Activated T-helper 2 cell treated with anti-CD3 and anti-CD28 coated beads, Interferon-gamma antibody, Interleukin-2, Interleukin-4, amounts not matched to agents 10 μg/mL and 5 μg/mL and 100 μg/mL, durations not matched to agents 14 hours and 24 hours and 36 hours (primary cell): ENCODE measurements at regions not wholly inside any gene's neighbourhood (a gene's known extent, or its start where the extent isn't known, plus 50 kb on each side); places are given as distances from the start of the nearest gene placed in this dataset.

ENCODE experiments used
- DNase-seq: peaks from one replicate; pipeline ENCODE4 v3.0.0; 2021; ENCODE audit warnings: low spot score
- H3K27ac Mint-ChIP-seq: one replicate; pipeline ENCODE4 v1.8.0; 2021; ENCODE audit warnings: mixed read lengths
- H3K27me3 Mint-ChIP-seq: one replicate; pipeline ENCODE4 v1.8.0; 2021; ENCODE audit warnings: low read depth, mixed read lengths
- H3K36me3 Mint-ChIP-seq: one replicate; pipeline ENCODE4 v1.8.0; 2021; ENCODE audit warnings: low read depth, mixed read lengths
- H3K4me1 Mint-ChIP-seq: one replicate; pipeline ENCODE4 v1.8.0; 2021; ENCODE audit warnings: low read depth, mixed read lengths
- H3K4me3 Mint-ChIP-seq: one replicate; pipeline ENCODE4 v1.8.0; 2021; ENCODE audit warnings: low read depth, mild to moderate bottlenecking, moderate library complexity, mixed read lengths
- H3K9me3 Mint-ChIP-seq: one replicate; pipeline ENCODE4 v1.8.0; 2021; ENCODE audit warnings: mixed read lengths
- intact Hi-C: fragments of 100-400 bp; cut with micrococcal nuclease; formaldehyde crosslinking; loops from one replicate; pipeline ENCODE4 v1.15.1; 2023

DNA sequence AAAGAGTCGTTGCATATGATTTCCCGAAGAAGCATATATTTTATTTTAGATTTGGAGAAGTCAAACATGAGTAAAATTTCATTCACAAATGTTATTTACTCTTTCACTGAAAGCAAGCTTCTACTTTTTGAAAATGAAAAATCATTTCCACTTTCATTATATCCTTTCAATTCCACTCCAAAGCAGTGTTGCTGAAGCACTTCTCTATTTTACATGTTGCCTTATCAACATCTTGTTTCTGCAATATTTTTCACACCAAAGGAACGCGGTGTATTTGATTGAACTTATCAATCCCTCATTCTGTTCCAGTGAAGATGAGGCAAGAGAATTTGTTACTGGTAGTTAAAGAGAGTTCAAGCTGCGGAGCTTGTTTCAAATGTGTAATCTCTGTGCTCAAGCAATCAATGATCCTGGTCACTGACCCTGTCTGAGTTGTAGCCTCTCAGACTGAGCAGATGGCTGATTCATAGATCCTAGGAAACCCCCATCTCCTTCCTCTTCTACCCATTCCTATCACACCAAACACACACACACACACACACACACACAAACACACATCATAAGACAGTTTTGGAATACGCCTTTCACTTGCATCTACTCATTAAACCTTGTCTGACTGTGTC lies 236.2 kb upstream of the FLRT2 start:
- H3K27ac Mint-ChIP-seq: no peak overlapping the region

DNA sequence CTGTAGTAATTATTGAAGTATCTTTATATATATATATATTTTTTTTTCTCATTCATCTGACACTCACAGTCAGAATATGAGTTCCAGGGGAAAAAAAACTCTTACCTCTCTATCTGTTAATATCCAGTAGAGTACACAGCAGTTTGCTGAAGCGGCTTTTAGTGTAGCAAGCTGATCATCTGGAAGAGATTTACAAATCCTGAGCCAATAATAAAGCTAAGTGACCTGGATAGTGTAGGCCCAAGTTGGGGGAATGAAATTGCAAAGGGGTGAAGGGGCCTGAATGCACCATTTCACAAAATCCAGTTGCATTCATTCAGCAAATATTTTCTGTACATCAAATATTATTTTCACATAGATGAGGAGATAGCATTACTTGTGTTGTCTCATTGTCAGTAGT lies 234.6 kb upstream of the FLRT2 start:
- Mint-ChIP-seq H3K9me3 (peaks cover 28% of the 10 kb centered on the region), H3K36me3 (no peaks in the 10 kb centered on the region), H3K4me3 (no peak overlapping the region), H3K27ac (no peak overlapping the region), H3K4me1 (no peaks in the 10 kb centered on the region), H3K27me3 (no peaks in the 10 kb centered on the region)
- intact Hi-C loops: no loop called here
- no peak for DNase-seq

More for the DNA sequence above, 236.2 kb upstream of the FLRT2 start:
- H3K27me3 Mint-ChIP-seq: no peaks in the 10 kb centered on the region
- no peak for DNase-seq
- no peaks in the 10 kb centered on the region for H3K36me3 Mint-ChIP-seq
- H3K9me3 Mint-ChIP-seq: peaks cover 19% of the 10 kb centered on the region
- no peaks in the 10 kb centered on the region for H3K4me1 Mint-ChIP-seq
- H3K4me3 Mint-ChIP-seq: no peak overlapping the region
- intact Hi-C loops: no loop called here

DNA sequence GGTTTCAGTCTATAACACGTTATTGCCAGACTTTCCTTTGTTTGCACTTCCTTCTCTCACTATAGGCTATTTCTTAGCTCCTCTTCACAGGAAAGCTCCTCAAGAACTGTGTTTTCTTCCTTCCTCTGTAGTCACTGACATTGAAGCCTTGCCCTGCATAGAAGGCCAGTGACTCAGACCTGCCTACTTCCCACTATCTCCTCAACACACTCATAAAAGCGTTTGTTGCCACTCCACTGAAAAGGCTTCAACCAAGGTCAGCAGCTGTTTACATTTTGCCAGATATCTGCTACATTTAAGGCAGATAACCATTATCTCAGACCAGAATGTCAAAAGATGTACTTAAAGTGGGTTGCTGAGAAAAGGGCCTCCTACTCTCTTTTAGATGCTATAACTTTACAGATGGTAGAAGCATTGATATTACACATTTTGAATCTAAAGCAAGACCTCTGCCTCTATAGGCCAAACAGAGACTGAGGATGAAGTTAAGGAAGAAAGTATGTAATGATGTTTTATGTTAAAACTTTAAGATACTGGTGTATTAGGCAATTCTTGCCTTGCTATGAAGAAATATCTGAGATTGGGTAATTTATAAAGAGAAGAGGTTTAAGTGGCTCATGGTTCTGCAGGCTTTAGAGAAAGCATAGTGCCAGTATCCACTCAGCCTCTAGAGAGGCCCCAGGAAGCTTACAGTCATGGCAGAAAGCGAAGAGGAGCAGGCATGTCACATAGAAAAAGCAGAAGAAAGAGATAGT lies 233.3 kb upstream of the FLRT2 start:
- Mint-ChIP-seq H3K4me1 (no peaks in the 10 kb centered on the region), H3K27ac (no peak overlapping the region), H3K36me3 (no peaks in the 10 kb centered on the region), H3K4me3 (no peak overlapping the region), H3K27me3 (no peaks in the 10 kb centered on the region), H3K9me3 (peaks cover 28% of the 10 kb centered on the region)
- intact Hi-C loops: no loop called here
- no peak for DNase-seq

DNA sequence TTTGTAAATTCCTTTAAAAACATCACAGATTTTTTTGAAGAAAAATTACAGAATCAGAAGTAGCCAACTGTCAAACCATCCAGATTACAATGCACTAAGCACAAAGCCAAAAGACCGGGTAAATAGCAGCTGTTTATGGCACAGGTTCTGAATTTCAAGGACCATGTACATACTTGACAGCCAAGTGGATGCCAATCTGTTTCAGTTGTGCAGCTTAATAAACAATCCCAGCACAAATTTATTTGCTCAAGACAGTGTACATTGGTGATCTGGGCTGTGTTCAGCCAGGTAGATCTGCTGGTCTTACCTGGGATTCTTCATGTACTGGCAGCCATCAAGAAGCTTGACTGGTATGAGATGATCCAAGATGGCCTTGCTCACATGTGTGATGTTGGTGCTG lies 229.8 kb upstream of the FLRT2 start:
- Mint-ChIP-seq H3K9me3 (peaks cover 33% of the 10 kb centered on the region), H3K27ac (no peak overlapping the region), H3K27me3 (no peaks in the 10 kb centered on the region), H3K4me1 (no peaks in the 10 kb centered on the region), H3K36me3 (no peaks in the 10 kb centered on the region), H3K4me3 (no peak overlapping the region)
- intact Hi-C loops: no loop called here
- DNase-seq: no peak

DNA sequence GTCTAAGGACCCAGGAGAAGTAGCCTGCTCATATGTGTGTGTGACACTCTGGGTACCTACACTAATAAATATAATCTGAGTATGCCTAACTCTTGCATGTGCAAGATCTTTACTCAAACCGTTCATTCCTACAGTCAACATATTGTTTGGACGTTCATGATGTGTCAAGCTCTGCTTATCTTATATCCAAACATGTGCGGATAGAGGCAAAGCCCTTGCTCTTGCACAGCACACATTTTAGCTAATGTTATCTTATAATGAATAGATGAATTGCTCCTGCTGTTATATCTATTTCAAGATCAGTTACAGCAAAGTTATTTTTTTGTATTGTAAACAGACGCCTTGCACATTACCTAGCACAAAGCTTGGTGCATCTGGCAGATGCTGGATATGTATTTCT lies 228.4 kb upstream of the FLRT2 start:
- no peak overlapping the region for H3K4me3 Mint-ChIP-seq
- DNase-seq: no peak
- peaks cover 30% of the 10 kb centered on the region for H3K9me3 Mint-ChIP-seq
- intact Hi-C loops: no loop called here
- H3K27me3 Mint-ChIP-seq: no peaks in the 10 kb centered on the region
- H3K27ac Mint-ChIP-seq: no peak overlapping the region
- H3K4me1 Mint-ChIP-seq: no peaks in the 10 kb centered on the region
- H3K36me3 Mint-ChIP-seq: no peaks in the 10 kb centered on the region

DNA sequence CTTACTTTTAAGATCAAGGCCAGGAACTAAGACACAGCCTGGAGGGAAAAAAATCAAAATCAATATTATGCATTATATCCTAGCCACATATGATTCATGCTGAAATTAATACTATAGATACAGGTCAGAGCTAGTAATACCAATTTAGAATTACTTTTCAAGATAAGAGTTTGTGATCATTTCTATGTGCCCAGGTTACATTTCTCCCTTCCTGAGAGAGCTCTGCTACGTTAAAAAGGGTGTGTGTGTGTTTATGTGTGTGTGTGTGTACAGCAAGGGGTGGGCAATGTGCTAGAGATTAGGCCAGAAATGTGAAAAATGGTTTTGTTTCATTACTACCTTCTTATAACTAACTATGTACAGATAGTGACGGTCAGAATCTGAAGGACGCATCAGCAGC lies 223.9 kb upstream of the FLRT2 start:
- Mint-ChIP-seq H3K4me3 (no peak overlapping the region), H3K36me3 (no peaks in the 10 kb centered on the region), H3K9me3 (peaks cover 15% of the 10 kb centered on the region), H3K27ac (no peak overlapping the region), H3K4me1 (no peaks in the 10 kb centered on the region), H3K27me3 (no peaks in the 10 kb centered on the region)
- no peak for DNase-seq
- intact Hi-C loops: no loop called here

DNA sequence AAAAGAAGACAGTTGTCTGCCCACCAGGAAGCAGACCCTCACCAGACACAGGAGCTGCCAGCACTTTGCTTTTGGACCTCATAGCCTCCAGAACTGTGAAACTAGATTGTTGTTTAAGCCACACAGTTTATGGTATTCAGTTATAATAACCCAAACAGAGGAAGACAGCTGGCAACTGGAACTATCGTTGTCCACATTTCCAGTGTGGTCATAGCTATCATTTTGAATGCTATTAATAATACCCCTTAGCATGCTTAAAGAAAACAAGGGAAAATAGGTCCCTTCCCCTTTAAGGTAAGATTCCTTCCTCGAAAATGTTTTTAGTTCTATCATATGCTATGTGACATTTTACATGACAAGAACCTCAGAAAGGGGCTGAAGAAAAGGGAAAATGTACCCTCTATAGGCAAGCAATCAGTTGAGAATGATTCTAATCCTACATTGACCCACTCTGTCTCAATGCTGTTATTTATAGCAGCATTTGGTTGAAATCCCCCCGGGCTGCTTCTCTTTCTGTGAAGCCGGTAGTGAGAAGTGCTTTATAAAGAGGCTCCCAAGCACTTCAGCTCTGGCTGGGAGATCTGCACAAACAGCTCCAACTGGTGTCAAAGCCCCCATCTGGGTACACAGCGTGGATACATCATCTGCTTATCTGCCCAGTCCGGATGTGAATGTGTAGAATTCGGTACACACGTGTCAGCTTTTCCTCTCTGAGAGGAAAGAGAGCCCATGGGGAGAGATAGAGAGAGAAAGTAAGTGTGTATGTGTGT lies 221.2 kb upstream of the FLRT2 start:
- H3K27me3 Mint-ChIP-seq: no peaks in the 10 kb centered on the region
- DNase-seq: no peak
- no peaks in the 10 kb centered on the region for H3K36me3 Mint-ChIP-seq
- H3K27ac Mint-ChIP-seq: no peak overlapping the region
- no peaks in the 10 kb centered on the region for H3K4me1 Mint-ChIP-seq
- no peak overlapping the region for H3K4me3 Mint-ChIP-seq
- H3K9me3 Mint-ChIP-seq: peaks cover 11% of the 10 kb centered on the region
- intact Hi-C loops: no loop called here

DNA sequence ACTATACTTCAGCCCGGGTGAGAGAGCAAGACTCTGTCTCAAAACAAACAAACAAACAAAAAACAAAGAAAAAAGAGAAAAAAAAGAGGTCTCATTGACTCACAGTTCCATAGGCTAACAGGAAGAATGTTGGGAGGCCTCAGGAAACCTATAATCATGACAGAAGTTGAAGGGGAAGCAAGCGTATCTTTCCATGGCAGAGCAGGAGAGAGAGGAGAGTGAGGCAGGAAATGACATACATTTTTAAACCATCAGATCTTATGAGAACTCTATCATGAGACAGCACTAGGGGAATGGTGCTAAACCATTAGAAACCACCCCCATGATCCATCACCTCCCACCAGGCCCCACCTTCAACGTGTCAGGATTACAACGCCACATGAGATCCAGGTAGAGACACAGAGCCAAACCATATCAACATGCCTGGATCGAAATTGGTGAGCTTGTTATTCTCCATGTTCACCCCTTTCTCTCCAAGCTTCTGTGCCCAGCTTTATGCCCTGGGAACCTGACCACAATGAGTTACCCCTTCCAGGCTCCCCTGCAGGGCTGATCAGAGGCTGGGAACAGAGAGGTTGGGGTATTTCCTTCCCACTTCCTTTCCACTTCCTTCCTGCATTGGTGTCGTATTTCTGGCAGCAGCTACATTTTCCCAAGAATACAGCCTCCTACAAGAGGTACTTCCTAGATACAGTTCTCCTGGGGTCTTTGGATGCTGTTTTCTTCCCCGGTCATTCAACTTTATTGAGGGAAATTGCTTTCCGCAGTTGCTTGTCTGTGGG lies 219.3 kb upstream of the FLRT2 start:
- no peak for DNase-seq
- Mint-ChIP-seq H3K9me3 (peaks cover 5% of the 10 kb centered on the region), H3K27me3 (no peaks in the 10 kb centered on the region), H3K27ac (no peak overlapping the region), H3K36me3 (no peaks in the 10 kb centered on the region), H3K4me1 (no peaks in the 10 kb centered on the region), H3K4me3 (no peak overlapping the region)
- intact Hi-C loops: no loop called here

DNA sequence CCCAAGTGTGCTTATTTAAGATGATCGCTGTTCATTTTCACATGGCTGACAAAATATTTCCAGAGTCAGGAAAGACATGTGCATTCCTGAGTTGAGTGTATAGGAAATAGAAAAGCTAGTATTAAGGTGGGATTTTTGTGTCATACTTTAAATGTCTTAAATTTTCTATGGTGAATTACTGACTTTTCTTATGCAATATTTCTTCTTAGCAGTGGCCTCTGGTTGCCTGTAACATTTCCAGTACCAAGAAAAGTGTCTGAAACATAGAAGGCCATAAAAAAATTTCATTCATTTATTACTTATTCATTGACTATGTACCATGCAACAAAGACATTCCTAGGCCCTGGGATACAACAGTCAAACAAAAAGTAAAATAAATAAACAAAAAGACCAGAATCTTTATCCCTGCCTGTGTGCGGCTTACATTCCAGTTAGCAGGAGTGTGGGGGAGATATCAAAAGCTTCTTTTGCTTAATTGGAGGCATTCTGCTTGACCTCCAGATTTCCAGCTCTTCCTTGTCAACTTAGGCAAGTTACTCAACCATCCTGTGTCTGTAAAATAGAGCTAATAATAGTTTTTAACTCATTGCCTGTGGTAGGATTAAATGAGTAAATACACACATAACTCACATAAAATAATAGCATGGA lies 216.3 kb upstream of the FLRT2 start:
- DNase-seq: no peak
- no peaks in the 10 kb centered on the region for H3K27me3 Mint-ChIP-seq
- peaks cover 5% of the 10 kb centered on the region for H3K9me3 Mint-ChIP-seq
- H3K36me3 Mint-ChIP-seq: no peaks in the 10 kb centered on the region
- H3K27ac Mint-ChIP-seq: no peak overlapping the region
- H3K4me3 Mint-ChIP-seq: no peak overlapping the region
- no peaks in the 10 kb centered on the region for H3K4me1 Mint-ChIP-seq
- intact Hi-C loops: no loop called here

DNA sequence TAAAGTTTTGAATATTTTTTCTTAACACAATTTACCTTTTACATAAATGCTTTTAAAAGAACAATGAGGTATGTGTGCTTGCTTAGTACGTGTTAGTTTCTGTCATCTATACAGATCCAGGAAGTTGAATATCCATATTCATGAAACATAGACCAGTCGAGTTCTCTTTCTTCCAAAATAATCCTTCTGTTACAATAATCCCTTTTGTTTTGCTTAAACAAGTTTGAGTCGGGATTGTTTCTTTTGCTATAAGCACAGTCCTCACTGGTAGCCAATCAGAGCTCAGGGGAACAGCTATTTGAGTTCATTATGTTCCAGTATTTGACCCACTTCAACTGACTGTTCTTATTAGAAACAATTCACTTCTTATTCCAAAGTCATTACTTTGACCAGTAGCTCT lies 214.7 kb upstream of the FLRT2 start:
- Mint-ChIP-seq H3K4me1 (no peaks in the 10 kb centered on the region), H3K9me3 (peaks cover 4% of the 10 kb centered on the region), H3K27ac (no peak overlapping the region), H3K36me3 (no peaks in the 10 kb centered on the region), H3K4me3 (no peak overlapping the region), H3K27me3 (no peaks in the 10 kb centered on the region)
- intact Hi-C loops: no loop called here
- DNase-seq: no peak

DNA sequence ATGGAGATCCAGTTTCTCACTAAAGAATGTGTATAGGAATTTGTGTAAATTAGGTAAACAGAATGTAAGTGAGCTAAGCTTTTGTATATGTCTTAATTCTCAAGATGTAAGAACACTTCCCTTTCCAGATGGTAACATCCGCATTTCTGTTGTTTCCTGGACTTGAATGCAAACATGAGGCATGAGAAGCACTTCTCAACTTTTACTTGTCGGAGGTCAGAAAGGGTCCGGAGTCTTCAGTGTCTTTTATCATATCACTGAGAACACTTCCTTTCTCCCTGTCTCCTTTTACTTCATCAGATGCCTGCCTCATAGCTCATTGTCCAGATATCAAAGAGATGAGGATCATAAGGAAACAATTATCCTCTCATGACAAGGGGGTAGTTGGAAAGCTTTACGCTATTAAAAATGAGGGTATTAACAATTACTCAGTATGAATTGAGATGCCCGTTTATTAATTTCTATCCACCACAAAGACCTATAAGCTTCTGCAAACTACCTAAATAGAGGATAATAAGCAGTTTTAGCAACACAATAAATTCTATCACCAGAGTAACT lies 214.1 kb upstream of the FLRT2 start:
- H3K9me3 Mint-ChIP-seq: no peaks in the 10 kb centered on the region
- intact Hi-C loops: no loop called here
- H3K4me3 Mint-ChIP-seq: no peak overlapping the region
- H3K27ac Mint-ChIP-seq: no peak overlapping the region
- H3K4me1 Mint-ChIP-seq: no peaks in the 10 kb centered on the region
- no peaks in the 10 kb centered on the region for H3K36me3 Mint-ChIP-seq
- H3K27me3 Mint-ChIP-seq: no peaks in the 10 kb centered on the region
- DNase-seq: no peak

DNA sequence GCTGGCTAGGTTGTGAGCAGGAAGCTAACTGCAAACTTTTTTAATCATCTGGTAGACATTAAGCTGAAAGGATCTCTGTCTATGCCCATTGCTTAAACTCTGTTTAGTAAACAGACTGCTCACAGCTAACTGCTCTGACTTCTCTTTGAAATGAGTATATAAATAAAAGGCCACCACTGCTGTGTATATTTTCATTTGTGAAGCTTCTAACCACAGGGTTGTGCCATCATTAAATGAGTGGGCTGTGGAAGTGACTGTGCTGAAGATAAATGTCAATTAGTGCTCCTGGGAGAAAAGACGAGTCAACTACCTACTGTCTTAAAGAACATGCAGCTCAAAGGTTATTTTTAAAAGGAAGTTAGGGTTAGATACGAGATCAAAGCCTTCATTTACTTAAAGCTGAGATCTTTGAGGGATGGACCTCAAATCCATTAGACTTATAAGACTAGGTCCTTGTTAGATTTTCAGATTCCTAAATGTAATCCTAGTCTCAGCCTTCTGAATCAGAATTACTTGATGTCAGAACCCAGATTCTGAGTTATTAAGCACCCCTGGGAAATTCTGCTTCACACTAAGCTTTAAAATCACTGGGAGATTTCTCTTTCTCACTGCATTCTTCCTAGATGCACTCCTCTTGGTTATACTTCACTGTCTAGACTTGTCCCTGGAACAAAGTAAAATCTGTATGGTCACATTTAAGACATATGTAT lies 213.1 kb upstream of the FLRT2 start:
- H3K27me3 Mint-ChIP-seq: no peaks in the 10 kb centered on the region

More for the DNA sequence above, 213.1 kb upstream of the FLRT2 start:
- Mint-ChIP-seq H3K9me3 (no peaks in the 10 kb centered on the region), H3K4me3 (no peak overlapping the region), H3K4me1 (no peaks in the 10 kb centered on the region), H3K27ac (no peak overlapping the region), H3K36me3 (no peaks in the 10 kb centered on the region)
- no peak for DNase-seq
- intact Hi-C loops: no loop called here
